ENCODE measurements at regions not wholly inside any gene's neighbourhood (a gene's known extent, or its start where the extent isn't known, plus 50 kb on each side); places are given as distances from the start of the nearest gene placed in this dataset.
A peak's percentile ranks its signal among the peaks of the same experiment; 100 is the strongest.

DNA sequence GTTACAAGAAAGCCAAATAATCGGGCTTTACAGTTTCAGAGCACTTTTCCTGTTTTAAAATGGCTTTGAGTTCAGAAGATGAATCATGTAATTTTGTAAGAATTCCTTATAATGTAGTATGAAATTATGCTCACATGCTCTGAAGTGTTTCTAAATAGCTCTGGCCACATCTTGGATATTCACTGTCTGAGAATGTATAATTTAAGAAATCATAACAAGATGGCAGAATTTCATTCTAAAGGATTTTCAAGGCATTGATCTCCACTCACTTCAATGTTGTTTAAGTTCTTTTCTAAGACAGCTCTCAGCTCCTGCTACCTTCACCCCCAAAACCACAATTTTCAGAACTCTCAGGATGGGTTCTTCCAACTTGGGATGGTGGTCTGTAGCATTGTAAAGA lies 180.1 kb downstream of the DACT1 start:
- Histone ChIP-seq H3K9me3 (ENCODE audit: low read depth) (no peaks in the 10 kb centered on the region), H2AFZ (replicated peaks) (no peak overlapping the region), H3K4me1 (no peaks in the 10 kb centered on the region), H3K27ac (no peak overlapping the region), H3K79me2 (ENCODE audit: low read depth) (no peaks in the 10 kb centered on the region), H3K4me2 (no peak overlapping the region), H3K36me3 (no peaks in the 10 kb centered on the region), H3F3A (ENCODE audit: low read depth) (no peaks in the 10 kb centered on the region), H3K9ac (no peak overlapping the region), H4K20me1 (ENCODE audit: low read depth) (no peaks in the 10 kb centered on the region), H3K4me3 (no peak overlapping the region), H3K27me3 (no peaks in the 10 kb centered on the region)
- Mint-ChIP-seq H3K36me3 (no peaks in the 10 kb centered on the region), H3K27ac (no peak overlapping the region), H3K4me1 (no peaks in the 10 kb centered on the region), H3K27me3 (ENCODE audit: insufficient read depth, low read depth) (no peaks in the 10 kb centered on the region), H3K4me3 (no peak overlapping the region), H3K9me3 (no peaks in the 10 kb centered on the region)
- no peak for DNase-seq (ENCODE audit: low spot score)
- TF ChIP-seq EZH2phosphoT487 (IDR thresholded peaks at IDR 0.05), result no peak
- TF ChIP-seq EZH2 (IDR thresholded peaks at IDR 0.05), result no peak
- TF ChIP-seq, protein P1, sequence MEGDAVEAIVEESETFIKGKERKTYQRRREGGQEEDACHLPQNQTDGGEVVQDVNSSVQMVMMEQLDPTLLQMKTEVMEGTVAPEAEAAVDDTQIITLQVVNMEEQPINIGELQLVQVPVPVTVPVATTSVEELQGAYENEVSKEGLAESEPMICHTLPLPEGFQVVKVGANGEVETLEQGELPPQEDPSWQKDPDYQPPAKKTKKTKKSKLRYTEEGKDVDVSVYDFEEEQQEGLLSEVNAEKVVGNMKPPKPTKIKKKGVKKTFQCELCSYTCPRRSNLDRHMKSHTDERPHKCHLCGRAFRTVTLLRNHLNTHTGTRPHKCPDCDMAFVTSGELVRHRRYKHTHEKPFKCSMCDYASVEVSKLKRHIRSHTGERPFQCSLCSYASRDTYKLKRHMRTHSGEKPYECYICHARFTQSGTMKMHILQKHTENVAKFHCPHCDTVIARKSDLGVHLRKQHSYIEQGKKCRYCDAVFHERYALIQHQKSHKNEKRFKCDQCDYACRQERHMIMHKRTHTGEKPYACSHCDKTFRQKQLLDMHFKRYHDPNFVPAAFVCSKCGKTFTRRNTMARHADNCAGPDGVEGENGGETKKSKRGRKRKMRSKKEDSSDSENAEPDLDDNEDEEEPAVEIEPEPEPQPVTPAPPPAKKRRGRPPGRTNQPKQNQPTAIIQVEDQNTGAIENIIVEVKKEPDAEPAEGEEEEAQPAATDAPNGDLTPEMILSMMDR (IDR thresholded peaks at IDR 0.05), result no peak

DNA sequence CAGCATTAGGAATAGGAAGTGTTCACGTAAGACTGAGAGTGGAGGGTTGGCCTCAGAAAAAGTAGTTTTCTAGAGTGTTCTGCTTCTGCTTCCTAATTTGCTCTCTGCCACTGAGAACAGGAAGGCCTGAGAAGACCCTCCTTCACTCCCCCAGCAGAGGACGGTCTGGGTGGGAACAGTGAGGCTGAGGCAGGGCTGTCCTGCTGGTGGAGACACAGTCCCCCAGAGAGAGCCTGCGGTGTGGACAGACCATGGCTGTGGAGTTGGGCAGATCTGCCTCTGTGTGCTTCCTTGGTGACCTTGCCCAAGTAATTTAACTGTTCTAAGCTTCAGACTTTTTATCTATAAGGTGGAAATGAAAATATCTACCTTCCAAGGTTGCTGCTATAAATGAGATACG lies 182.3 kb downstream of the DACT1 start:
- no peaks in the 10 kb centered on the region for H4K20me1 ChIP-seq (ENCODE audit: low read depth)
- TF ChIP-seq, protein P1 (IDR thresholded peaks at IDR 0.05), result no peak
- TF ChIP-seq EZH2phosphoT487 (IDR thresholded peaks at IDR 0.05) (no peak), EZH2 (IDR thresholded peaks at IDR 0.05) (no peak)

DNA sequence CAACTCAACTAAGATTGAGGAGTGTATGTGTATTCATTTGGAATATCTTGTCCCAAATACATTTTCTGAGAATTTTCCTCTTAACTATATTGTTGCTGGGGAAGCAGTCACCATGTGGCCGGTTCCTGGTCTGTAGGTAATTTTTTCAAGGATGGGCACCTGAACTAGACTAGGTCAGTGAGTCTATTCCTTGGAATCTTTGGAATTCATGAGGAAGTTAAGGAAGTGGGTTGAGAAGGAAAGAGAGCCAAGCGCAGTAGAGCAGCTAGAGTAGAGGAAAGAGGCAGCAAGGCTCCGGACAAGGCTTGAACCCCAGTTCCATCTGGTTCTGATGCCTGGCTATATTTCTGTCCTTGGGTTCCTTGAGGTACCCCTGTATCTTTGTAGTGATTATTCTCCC lies 183.7 kb downstream of the DACT1 start:
- no peaks in the 10 kb centered on the region for H3K79me2 ChIP-seq (ENCODE audit: low read depth)
- H3F3A ChIP-seq (ENCODE audit: low read depth), result no peaks in the 10 kb centered on the region
- no peaks in the 10 kb centered on the region for H3K27me3 ChIP-seq
- H3K9ac ChIP-seq, result no peak overlapping the region
- Mint-ChIP-seq H3K27me3 (ENCODE audit: insufficient read depth, low read depth) (peaks cover 6% of the 10 kb centered on the region), H3K27ac (no peak overlapping the region), H3K9me3 (peaks cover 6% of the 10 kb centered on the region), H3K36me3 (no peaks in the 10 kb centered on the region), H3K4me3 (no peak overlapping the region), H3K4me1 (no peaks in the 10 kb centered on the region)
- no peak overlapping the region for H2AFZ ChIP-seq (replicated peaks)
- H3K4me1 ChIP-seq, result no peaks in the 10 kb centered on the region
- no peak overlapping the region for H3K4me3 ChIP-seq
- no peak overlapping the region for H3K4me2 ChIP-seq
- TF ChIP-seq, protein P1 (IDR thresholded peaks at IDR 0.05), result no peak
- TF ChIP-seq EZH2phosphoT487 (IDR thresholded peaks at IDR 0.05), result no peak
- TF ChIP-seq EZH2 (IDR thresholded peaks at IDR 0.05), result no peak
- DNase-seq (ENCODE audit: low spot score), result no peak
- H3K36me3 ChIP-seq, result no peaks in the 10 kb centered on the region
- no peak overlapping the region for H3K27ac ChIP-seq
- no peaks in the 10 kb centered on the region for H4K20me1 ChIP-seq (ENCODE audit: low read depth)
- H3K9me3 ChIP-seq (ENCODE audit: low read depth), result no peaks in the 10 kb centered on the region

More for the DNA sequence above, 182.3 kb downstream of the DACT1 start:
- Histone ChIP-seq H3K4me3 (no peak overlapping the region), H3F3A (ENCODE audit: low read depth) (no peaks in the 10 kb centered on the region), H3K27ac (no peak overlapping the region), H3K27me3 (no peaks in the 10 kb centered on the region), H3K9me3 (ENCODE audit: low read depth) (no peaks in the 10 kb centered on the region), H2AFZ (replicated peaks) (peak overlapping the region; percentile 26), H3K36me3 (no peaks in the 10 kb centered on the region), H3K4me1 (no peaks in the 10 kb centered on the region), H3K79me2 (ENCODE audit: low read depth) (no peaks in the 10 kb centered on the region), H3K4me2 (no peak overlapping the region), H3K9ac (no peak overlapping the region)
- no peak for DNase-seq (ENCODE audit: low spot score)
- no peaks in the 10 kb centered on the region for H3K27me3 Mint-ChIP-seq (ENCODE audit: insufficient read depth, low read depth)
- H3K4me1 Mint-ChIP-seq, result no peaks in the 10 kb centered on the region
- no peak overlapping the region for H3K4me3 Mint-ChIP-seq
- H3K27ac Mint-ChIP-seq, result no peak overlapping the region
- H3K36me3 Mint-ChIP-seq, result no peaks in the 10 kb centered on the region
- no peaks in the 10 kb centered on the region for H3K9me3 Mint-ChIP-seq

All from neural progenitor cell (in vitro differentiated cells).